ENCODE measurements at regions not wholly inside any gene's neighbourhood (a gene's known extent, or its start where the extent isn't known, plus 50 kb on each side); places are given as distances from the start of the nearest gene placed in this dataset.

GRCh38 chr7:39808796-39809481, 141.1 kb upstream of the CDK13 start:
- TF ChIP-seq MAX (IDR thresholded peaks at IDR 0.05) (no peak), POLR2A (IDR thresholded peaks at IDR 0.05; ENCODE audit: borderline replicate concordance, extremely low read depth, insufficient read depth, insufficient read length) (no peak), YY1 (IDR thresholded peaks at IDR 0.05; ENCODE audit: extremely low read depth, insufficient replicate concordance, low read depth, low read length) (no peak), EGR1 (IDR thresholded peaks at IDR 0.05; ENCODE audit: low read depth) (no peak), EZH2 (IDR thresholded peaks at IDR 0.05) (no peak), JUND (IDR thresholded peaks at IDR 0.05) (no peak), RAD21 (IDR thresholded peaks at IDR 0.05; ENCODE audit: low read depth) (no peak), SIN3A (IDR thresholded peaks at IDR 0.05; ENCODE audit: low read depth) (no peak), EZH2phosphoT487 (IDR thresholded peaks at IDR 0.05; ENCODE audit: borderline replicate concordance) (no peak), POLR2AphosphoS5 (IDR thresholded peaks at IDR 0.05; ENCODE audit: low read depth, low read length) (no peak), TCF7L2 (IDR thresholded peaks at IDR 0.05; ENCODE audit: borderline replicate concordance, extremely low read depth, insufficient read depth, insufficient read length) (no peak), SRF (IDR thresholded peaks at IDR 0.05; ENCODE audit: low read depth) (no peak), REST (IDR thresholded peaks at IDR 0.05; ENCODE audit: low read depth) (no peak)
- TF ChIP-seq, protein P1, sequence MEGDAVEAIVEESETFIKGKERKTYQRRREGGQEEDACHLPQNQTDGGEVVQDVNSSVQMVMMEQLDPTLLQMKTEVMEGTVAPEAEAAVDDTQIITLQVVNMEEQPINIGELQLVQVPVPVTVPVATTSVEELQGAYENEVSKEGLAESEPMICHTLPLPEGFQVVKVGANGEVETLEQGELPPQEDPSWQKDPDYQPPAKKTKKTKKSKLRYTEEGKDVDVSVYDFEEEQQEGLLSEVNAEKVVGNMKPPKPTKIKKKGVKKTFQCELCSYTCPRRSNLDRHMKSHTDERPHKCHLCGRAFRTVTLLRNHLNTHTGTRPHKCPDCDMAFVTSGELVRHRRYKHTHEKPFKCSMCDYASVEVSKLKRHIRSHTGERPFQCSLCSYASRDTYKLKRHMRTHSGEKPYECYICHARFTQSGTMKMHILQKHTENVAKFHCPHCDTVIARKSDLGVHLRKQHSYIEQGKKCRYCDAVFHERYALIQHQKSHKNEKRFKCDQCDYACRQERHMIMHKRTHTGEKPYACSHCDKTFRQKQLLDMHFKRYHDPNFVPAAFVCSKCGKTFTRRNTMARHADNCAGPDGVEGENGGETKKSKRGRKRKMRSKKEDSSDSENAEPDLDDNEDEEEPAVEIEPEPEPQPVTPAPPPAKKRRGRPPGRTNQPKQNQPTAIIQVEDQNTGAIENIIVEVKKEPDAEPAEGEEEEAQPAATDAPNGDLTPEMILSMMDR (IDR thresholded peaks at IDR 0.05 in 2 of 3, conservative IDR thresholded peaks at IDR 0.05 in 1 of 3; ENCODE audit: borderline replicate concordance in 1 of 3, insufficient read depth in 1 of 3, low read depth in 2 of 3, low read length in 2 of 3) = no peak
